ENCODE measurements at regions not wholly inside any gene's neighbourhood (a gene's known extent, or its start where the extent isn't known, plus 50 kb on each side); places are given as distances from the start of the nearest gene placed in this dataset.

- POLR2A ChIA-PET, result no interaction called here
- CTCF ChIA-PET, result no interaction called here
Measured at GRCh38 chr9:108003526-108003925, 514.0 kb upstream of the KLF4 start.

GRCh38 chr9:108002371-108002956, 512.9 kb upstream of the KLF4 start:
- POLR2A ChIA-PET, result no interaction called here
- CTCF ChIA-PET, result no interaction called here

- ChIA-PET CTCF (no interaction called here), POLR2A (no interaction called here)
Measured at GRCh38 chr9:108001237-108001636, 511.7 kb upstream of the KLF4 start.

DNA sequence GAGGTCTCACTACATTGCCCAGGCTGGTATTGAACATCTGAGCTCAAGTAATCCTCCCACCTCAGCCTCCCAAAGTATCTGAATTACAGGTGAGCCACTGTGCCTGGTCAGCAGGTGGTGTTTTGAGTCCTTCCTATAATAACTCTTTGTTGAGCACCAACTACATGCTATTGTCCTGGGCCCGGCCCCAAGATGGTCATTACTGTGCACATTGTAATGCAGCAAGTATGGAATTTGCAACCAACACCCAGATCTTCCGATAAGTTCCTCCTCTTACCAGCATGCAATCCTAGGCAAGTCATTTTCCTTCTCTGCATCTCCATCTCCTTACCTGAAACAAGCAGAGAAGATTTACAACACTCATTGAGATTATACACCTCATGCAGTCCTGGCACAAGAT, 510.3 kb upstream of the KLF4 start:
- ChIA-PET CTCF (no interaction called here), POLR2A (no interaction called here)

DNA sequence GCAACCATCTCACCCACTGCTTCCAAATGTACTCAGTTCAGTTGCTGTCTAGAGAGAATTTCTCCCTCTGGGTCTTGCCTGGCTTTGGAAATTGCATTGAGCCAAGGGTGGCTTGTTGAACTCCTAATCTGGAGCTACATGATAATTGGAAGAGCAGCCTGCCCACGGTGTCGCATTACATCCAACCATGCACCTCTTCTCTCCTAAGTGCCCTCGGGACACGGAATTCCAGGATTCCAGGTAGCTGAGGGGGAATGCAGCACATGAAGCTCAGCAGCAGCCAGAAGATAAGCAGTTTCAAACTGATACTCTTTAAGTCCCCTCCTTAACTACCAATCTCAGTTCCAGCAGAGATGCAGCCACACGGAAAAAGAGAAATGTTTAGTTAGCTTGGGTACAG, 509.4 kb upstream of the KLF4 start:
- ChIA-PET POLR2A (no interaction called here), CTCF (no interaction called here)

GRCh38 chr9:107994648-107995047, 505.1 kb upstream of the KLF4 start:
- ChIA-PET POLR2A (no interaction called here), CTCF (no interaction called here)

GRCh38 chr9:107992271-107992670, 502.7 kb upstream of the KLF4 start:
- POLR2A ChIA-PET, result no interaction called here
- CTCF ChIA-PET, result no interaction called here

DNA sequence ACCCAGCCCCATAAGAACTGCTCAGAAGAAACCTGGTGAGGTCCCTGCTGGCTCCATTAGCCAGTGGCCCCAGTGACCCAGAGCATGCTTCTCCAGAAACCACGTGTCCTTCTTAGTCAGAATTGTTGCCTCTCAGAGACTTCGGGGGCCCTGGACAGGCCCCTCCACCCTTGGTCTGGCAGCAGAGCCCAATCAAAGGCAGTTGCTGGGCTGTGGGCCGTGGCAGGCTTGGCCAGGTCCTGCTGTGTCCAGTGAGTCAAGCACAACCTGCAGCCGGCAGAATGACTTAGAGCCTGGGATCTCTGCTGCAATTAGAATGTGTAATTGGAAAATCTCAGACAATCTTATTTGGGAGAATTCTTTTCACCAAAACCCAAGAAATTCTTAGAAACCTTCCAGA, 502.0 kb upstream of the KLF4 start:
- POLR2A ChIA-PET, result no interaction called here

DNA sequence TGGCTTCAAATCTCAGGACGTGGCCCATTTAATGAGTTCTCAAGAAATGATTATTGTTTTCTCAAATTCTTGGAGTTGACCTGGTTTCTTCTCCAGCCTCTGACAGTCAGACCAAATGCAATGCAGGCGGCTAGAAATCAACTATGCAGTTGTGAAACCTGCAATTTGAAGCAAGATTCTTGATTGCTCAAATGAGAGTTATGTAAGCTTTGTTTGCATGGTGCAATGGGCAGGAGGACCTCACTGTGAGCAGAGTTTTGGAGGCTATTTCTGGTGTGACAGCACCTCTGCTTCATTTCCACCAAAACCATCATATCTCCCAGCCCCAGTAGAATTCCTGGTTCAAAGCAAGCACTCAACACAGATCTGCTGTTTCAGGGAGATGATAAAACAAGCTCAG, 500.0 kb upstream of the KLF4 start:
- ChIA-PET CTCF (no interaction called here), POLR2A (no interaction called here)

More for the DNA sequence above, 502.0 kb upstream of the KLF4 start:
- CTCF ChIA-PET, result no interaction called here

- ChIA-PET CTCF (no interaction called here), POLR2A (no interaction called here)
Measured at GRCh38 chr9:107989099-107989498, 499.5 kb upstream of the KLF4 start.

DNA sequence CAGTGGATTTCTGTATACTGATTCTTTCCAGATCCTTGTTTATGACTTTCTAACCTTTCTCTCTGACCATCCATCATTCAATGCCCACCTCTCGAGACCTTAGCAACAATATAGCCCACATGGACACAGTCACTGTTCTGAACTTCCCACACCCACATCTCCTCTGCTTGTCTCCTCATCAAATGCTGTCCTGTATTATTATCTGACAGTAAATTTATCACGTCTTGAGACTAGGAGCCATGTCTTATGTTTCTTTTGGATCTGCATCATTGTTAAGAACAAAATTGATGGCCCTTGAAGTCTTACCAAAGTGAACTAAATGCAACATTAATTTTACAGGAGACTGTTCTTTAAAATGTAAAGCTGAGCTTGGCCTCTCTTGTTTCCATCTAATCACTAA, 495.4 kb upstream of the KLF4 start:
- ChIA-PET POLR2A (no interaction called here), CTCF (no interaction called here)

- POLR2A ChIA-PET, result no interaction called here
- CTCF ChIA-PET, result no interaction called here
Measured at GRCh38 chr9:107983762-107984161, 494.2 kb upstream of the KLF4 start.

DNA sequence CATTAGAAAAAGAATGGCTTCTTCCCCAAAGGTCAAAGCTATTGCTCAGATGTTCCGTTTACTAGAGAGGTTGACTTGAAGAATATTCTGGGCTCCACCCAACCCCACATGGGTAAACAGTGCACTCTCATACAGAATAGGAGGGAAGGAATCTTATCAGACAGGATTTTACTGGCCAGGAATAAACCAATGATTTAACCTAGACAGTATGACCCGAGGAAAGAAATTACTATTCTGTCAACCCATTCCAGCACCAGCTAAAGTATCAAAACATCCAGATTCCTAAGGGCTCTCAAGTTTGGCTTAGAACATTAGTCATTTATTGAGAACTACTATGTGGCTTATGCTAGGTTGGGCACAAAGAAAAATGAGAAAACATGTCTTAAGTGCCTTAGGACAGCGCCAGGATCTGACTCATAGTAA, 493.6 kb upstream of the KLF4 start:
- CTCF ChIA-PET, result no interaction called here
- POLR2A ChIA-PET, result no interaction called here

DNA sequence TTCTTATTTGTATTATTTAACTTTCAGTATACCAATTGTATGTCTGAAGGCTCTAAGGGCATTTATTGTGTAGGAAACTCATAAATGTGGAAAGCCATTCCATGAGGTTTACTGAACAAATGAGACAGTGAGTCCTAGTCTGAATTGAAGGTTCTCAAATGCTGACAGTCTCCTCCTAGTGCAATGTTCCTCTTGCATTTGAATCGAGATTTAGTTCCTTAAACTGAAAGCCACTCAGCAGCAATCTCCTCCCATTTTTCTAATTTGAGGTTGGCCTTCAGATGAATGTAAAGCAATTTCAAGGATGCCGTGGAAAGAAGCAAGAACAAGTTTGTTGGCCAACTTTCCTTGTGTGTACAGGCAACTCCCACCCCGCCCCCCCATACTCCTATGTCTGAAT, 493.2 kb upstream of the KLF4 start:
- CTCF ChIA-PET, result no interaction called here

DNA sequence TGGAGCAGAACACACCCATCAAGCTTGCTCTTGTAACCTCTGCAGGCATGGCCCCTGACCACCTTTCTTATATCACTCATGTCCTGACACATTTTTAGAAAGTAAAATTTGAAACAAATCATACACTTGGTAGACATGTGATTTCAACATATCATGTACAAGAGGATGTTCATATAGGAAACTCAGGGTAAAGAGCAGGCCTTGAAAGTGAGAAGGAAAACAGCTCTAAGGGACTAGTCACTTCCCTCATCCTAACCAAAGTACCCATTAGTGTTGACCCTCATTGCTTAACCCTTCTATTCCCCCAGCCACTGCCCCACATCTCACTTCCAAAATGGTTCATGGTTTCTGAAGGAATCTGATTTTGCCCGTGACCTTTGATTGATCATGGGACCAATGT, 492.4 kb upstream of the KLF4 start:
- POLR2A ChIA-PET, result no interaction called here
- CTCF ChIA-PET, result no interaction called here

More for the DNA sequence above, 493.2 kb upstream of the KLF4 start:
- POLR2A ChIA-PET, result no interaction called here

- POLR2A ChIA-PET, result no interaction called here
Measured at GRCh38 chr9:107980984-107981383, 491.4 kb upstream of the KLF4 start.

GRCh38 chr9:107976767-107977166, 487.2 kb upstream of the KLF4 start:
- CTCF ChIA-PET, result no interaction called here

More at GRCh38 chr9:107980984-107981383, 491.4 kb upstream of the KLF4 start:
- CTCF ChIA-PET, result no interaction called here

GRCh38 chr9:107975426-107976010, 485.9 kb upstream of the KLF4 start:
- CTCF ChIA-PET, result no interaction called here
- POLR2A ChIA-PET, result no interaction called here

More at GRCh38 chr9:107976767-107977166, 487.2 kb upstream of the KLF4 start:
- POLR2A ChIA-PET, result no interaction called here

GRCh38 chr9:107973451-107973850, 483.9 kb upstream of the KLF4 start:
- CTCF ChIA-PET, result no interaction called here
- POLR2A ChIA-PET, result no interaction called here

DNA sequence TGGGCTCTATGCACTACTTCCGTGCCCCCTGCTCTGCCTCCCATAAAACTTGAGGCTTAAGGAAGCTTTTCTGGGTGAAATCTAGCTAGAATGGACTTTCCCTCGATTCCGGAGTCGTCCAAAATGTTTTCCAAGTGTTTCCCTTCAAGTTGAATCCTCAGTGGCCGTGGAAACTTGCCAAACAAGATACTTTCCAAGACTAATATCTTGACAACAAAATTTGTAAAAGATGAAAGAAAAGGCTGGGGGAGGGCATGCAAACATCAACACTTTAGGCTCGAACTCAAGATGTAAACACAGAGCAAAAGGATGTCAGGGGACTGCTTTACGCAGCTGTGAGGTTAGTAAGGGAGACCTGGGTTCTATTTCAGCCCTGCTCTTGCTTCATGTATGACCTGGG, 482.8 kb upstream of the KLF4 start:
- ChIA-PET POLR2A (no interaction called here), CTCF (no interaction called here)

DNA sequence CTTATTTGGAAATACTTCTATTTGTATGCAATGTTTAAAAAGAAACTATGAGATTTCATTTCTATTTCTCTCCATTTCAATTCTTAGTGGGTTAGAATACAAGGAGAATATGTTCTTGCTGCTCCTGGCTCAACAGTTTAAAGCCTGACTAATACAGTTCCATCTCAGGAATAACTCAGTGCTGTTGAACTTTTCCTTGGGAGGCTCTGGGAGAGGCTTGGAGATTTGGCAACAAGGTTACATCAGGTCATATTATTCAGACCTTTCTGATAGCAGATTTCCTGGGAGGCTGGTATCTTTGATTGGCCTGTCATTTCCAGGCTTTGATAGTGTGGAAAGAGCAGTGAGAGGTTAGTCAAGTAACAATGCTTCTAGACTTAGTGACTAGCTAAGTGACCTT, 481.7 kb upstream of the KLF4 start:
- ChIA-PET CTCF (no interaction called here), POLR2A (no interaction called here)

GRCh38 chr9:107970726-107971125, 481.2 kb upstream of the KLF4 start:
- CTCF ChIA-PET, result no interaction called here
- POLR2A ChIA-PET, result no interaction called here

GRCh38 chr9:107969727-107970126, 480.2 kb upstream of the KLF4 start:
- ChIA-PET POLR2A (no interaction called here), CTCF (no interaction called here)

Measured in activated CD8-positive, alpha-beta memory T cell treated with anti-CD3 and anti-CD28 coated beads for 36 hours (primary cell).